ENCODE measurements at regions not wholly inside any gene's neighbourhood (a gene's known extent, or its start where the extent isn't known, plus 50 kb on each side); places are given as distances from the start of the nearest gene placed in this dataset.

DNA sequence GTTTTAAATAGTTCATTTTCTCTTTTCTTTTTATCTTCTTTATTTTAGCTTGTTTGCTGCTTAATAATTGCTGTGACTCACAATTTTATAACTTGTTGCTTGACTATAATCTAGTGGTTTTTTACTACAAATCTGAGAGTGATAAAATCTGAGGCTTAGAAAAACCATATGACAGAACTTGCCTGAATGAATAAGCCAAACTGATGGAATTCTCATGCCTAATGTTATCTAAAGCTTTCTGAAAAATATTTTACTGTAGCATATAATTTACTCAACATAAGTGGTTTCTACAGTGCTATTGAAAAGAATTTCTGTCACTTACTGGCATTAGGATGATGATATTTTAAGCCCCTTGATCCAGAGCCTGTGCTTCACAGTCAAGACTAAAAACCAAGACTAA, 175.1 kb downstream of the VGLL3 start:
- Histone ChIP-seq H3K4me1 (ENCODE audit: control insufficient read depth, insufficient read depth, low read length, poor library complexity, severe bottlenecking) (no peaks in the 10 kb centered on the region), H3K36me3 (ENCODE audit: control insufficient read depth, insufficient read depth, low read length) (no peaks in the 10 kb centered on the region), H3K4me3 (ENCODE audit: low read depth, low read length) (no peak overlapping the region), H3K27me3 (ENCODE audit: control insufficient read depth, insufficient read depth, low read length) (no peaks in the 10 kb centered on the region), H3K9me3 (ENCODE audit: control insufficient read depth in 2 of 2, low read length in 2 of 2) (no peaks in the 10 kb centered on the region), H3K27ac (ENCODE audit: insufficient read depth, low read length, poor library complexity, severe bottlenecking) (no peak overlapping the region)
- no peak for ATAC-seq (ENCODE audit: low read depth in 2 of 2)
- Mint-ChIP-seq H3K4me3 (no peak overlapping the region), H3K27me3 (no peaks in the 10 kb centered on the region), H3K27ac (no peak overlapping the region), H3K36me3 (no peaks in the 10 kb centered on the region), H3K9me3 (peaks cover 0 to 8% (median 7%) of the 10 kb centered on the region in 7 donors), H3K4me1 (no peaks in the 10 kb centered on the region)
- no peak for DNase-seq

DNA sequence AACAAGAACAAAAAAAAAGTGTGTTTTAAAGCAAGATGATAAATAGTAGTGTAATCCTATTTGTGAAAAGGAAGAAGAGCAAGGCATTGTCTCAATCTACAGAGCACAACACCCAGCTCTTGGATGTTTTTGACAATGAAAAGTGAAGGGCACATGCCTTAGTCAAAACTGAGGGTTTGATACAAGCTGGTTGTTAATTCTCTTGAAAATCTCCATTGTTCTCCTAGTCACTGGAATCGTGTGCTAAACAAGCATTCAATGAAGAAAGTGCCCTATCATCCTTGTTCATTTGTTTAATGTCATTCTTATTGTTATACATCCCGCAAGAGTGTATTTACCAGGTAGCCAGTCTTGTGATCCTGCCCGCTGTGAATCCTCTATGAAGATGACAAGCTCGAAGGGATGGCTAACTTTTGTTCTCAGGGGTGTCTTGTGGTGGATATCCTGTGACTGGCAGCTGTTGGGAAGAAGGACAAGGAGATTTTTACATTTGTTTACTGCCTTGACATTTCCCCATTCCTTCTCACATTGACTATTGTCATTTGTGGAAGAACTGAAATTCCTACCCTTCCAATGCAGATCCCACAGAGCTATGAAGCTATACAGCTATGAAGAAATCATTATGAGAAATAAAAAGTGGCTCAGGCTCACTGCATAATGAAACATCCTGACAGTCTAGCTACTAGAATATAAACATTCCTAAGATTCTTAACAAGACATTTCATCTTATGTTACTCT, 175.9 kb downstream of the VGLL3 start:
- H3K36me3 ChIP-seq (ENCODE audit: control insufficient read depth, insufficient read depth, low read length), result no peaks in the 10 kb centered on the region
- Mint-ChIP-seq H3K4me3 (no peak overlapping the region), H3K27me3 (no peaks in the 10 kb centered on the region), H3K36me3 (no peaks in the 10 kb centered on the region), H3K9me3 (peaks cover 0 to 8% (median 6%) of the 10 kb centered on the region in 7 donors), H3K4me1 (no peaks in the 10 kb centered on the region), H3K27ac (no peak overlapping the region)
- no peak overlapping the region for H3K27ac ChIP-seq (ENCODE audit: insufficient read depth, low read length, poor library complexity, severe bottlenecking)
- no peak overlapping the region for H3K4me3 ChIP-seq (ENCODE audit: low read depth, low read length)
- no peaks in the 10 kb centered on the region for H3K27me3 ChIP-seq (ENCODE audit: control insufficient read depth, insufficient read depth, low read length)
- H3K9me3 ChIP-seq (ENCODE audit: control insufficient read depth in 2 of 2, low read length in 2 of 2), result no peaks in the 10 kb centered on the region
- DNase-seq (no peak), ATAC-seq (ENCODE audit: low read depth in 2 of 2) (no peak)
- no peaks in the 10 kb centered on the region for H3K4me1 ChIP-seq (ENCODE audit: control insufficient read depth, insufficient read depth, low read length, poor library complexity, severe bottlenecking)

DNA sequence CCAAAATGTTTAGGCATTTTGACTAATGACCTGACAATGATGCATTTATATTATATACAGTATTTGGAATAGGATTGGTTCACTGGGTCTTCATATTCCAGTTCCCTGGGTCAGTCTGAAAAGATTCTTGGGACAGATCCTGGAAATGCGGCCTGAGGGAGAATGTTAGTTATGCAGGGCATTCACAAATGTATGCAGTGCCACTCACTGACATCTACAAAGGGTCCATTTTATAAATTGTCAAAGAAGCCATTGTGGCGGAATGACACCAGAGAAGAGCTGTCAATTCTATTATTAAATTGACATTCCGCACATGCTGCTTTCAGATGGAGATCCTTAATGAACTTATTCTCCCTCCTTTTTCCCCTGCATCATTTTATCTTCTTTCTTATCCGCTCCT, 176.6 kb downstream of the VGLL3 start:
- no peak overlapping the region for H3K4me3 Mint-ChIP-seq
- H3K36me3 Mint-ChIP-seq, result no peaks in the 10 kb centered on the region
- no peak overlapping the region for H3K27ac Mint-ChIP-seq
- no peaks in the 10 kb centered on the region for H3K4me1 Mint-ChIP-seq
- no peaks in the 10 kb centered on the region for H3K27me3 ChIP-seq (ENCODE audit: control insufficient read depth, insufficient read depth, low read length)
- no peak for DNase-seq
- H3K4me1 ChIP-seq (ENCODE audit: control insufficient read depth, insufficient read depth, low read length, poor library complexity, severe bottlenecking), result no peaks in the 10 kb centered on the region
- no peak overlapping the region for H3K27ac ChIP-seq (ENCODE audit: insufficient read depth, low read length, poor library complexity, severe bottlenecking)
- H3K9me3 ChIP-seq (ENCODE audit: control insufficient read depth in 2 of 2, low read length in 2 of 2), result no peaks in the 10 kb centered on the region
- H3K9me3 Mint-ChIP-seq, result peaks cover 0 to 9% (median 6%) of the 10 kb centered on the region in 7 donors
- H3K4me3 ChIP-seq (ENCODE audit: low read depth, low read length), result no peak overlapping the region
- ATAC-seq (ENCODE audit: low read depth in 2 of 2), result no peak
- H3K27me3 Mint-ChIP-seq, result no peaks in the 10 kb centered on the region
- no peaks in the 10 kb centered on the region for H3K36me3 ChIP-seq (ENCODE audit: control insufficient read depth, insufficient read depth, low read length)

DNA sequence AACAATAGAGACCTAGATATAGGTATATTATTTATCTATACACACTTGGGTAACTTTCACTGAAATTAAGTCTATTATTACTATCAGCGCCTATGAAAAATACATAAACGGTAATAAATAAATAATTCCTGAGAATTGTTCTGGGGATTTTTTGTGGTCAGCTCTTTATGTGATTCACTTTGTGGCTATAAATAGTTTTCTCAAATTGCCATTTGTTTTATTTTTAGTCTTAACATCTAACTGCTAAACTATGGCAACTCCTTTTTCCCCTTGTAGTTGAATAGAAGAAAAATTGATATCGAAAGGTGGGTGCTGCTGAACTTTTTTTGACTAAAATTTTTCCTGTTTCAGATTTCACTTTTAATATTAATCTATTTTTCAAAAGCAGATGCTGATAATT, 189.0 kb downstream of the VGLL3 start:
- Mint-ChIP-seq H3K27ac (no peak overlapping the region), H3K36me3 (no peaks in the 10 kb centered on the region), H3K4me3 (no peak overlapping the region), H3K9me3 (peaks cover 0 to 15% (median 4%) of the 10 kb centered on the region in 7 donors), H3K4me1 (no peaks in the 10 kb centered on the region), H3K27me3 (no peaks in the 10 kb centered on the region)
- H3K4me3 ChIP-seq (ENCODE audit: low read depth, low read length), result no peak overlapping the region
- no peaks in the 10 kb centered on the region for H3K9me3 ChIP-seq (ENCODE audit: control insufficient read depth in 2 of 2, low read length in 2 of 2)
- H3K36me3 ChIP-seq (ENCODE audit: control insufficient read depth, insufficient read depth, low read length), result no peaks in the 10 kb centered on the region
- H3K4me1 ChIP-seq (ENCODE audit: control insufficient read depth, insufficient read depth, low read length, poor library complexity, severe bottlenecking), result no peaks in the 10 kb centered on the region
- H3K27me3 ChIP-seq (ENCODE audit: control insufficient read depth, insufficient read depth, low read length), result no peaks in the 10 kb centered on the region
- H3K27ac ChIP-seq (ENCODE audit: insufficient read depth, low read length, poor library complexity, severe bottlenecking), result no peak overlapping the region
- DNase-seq (no peak), ATAC-seq (ENCODE audit: low read depth in 2 of 2) (no peak)

DNA sequence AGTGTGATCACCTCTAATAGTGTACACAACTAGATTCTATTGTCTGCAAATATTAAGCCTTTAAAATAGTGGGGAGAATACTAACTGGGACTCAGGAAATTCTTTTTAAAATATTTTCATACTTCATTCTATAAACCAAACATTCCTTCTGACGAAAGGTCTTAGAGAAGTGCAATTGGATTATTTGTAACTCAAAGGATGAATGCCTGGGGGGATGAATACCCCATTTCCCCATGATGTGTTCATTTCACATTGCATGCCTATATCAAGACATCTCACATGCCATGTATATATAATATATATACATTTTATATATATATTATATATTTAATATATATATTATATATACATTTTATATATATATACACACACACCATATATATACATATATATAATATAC, 189.9 kb downstream of the VGLL3 start:
- no peak overlapping the region for H3K27ac Mint-ChIP-seq
- Histone ChIP-seq H3K27ac (ENCODE audit: insufficient read depth, low read length, poor library complexity, severe bottlenecking) (no peak overlapping the region), H3K4me3 (ENCODE audit: low read depth, low read length) (no peak overlapping the region), H3K9me3 (ENCODE audit: control insufficient read depth in 2 of 2, low read length in 2 of 2) (no peaks in the 10 kb centered on the region), H3K27me3 (ENCODE audit: control insufficient read depth, insufficient read depth, low read length) (no peaks in the 10 kb centered on the region), H3K4me1 (ENCODE audit: control insufficient read depth, insufficient read depth, low read length, poor library complexity, severe bottlenecking) (no peaks in the 10 kb centered on the region), H3K36me3 (ENCODE audit: control insufficient read depth, insufficient read depth, low read length) (no peaks in the 10 kb centered on the region)
- no peaks in the 10 kb centered on the region for H3K4me1 Mint-ChIP-seq
- no peak for ATAC-seq (ENCODE audit: low read depth in 2 of 2)
- no peak overlapping the region for H3K4me3 Mint-ChIP-seq
- DNase-seq, result no peak
- H3K36me3 Mint-ChIP-seq, result no peaks in the 10 kb centered on the region
- H3K9me3 Mint-ChIP-seq, result peaks cover 0 to 6% (median 4%) of the 10 kb centered on the region in 7 donors
- H3K27me3 Mint-ChIP-seq, result no peaks in the 10 kb centered on the region

DNA sequence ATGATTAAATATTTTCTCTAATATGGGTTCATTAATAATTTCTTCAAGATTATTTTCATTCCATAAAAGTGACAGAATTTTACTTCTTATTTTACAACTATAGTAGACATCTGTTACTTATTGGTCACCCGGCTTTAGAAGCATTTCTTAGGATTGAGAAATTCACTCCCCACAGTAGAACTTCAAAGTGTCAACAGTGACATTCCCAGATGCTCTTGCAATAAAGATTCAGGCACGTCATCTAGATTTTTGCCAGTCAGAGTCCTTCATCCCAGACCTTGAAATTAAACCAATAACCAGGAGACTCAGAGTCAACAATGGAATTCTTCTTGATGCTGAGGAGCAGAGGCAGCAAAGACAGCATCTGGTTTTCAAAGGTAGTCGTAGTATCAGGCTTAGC, 190.8 kb downstream of the VGLL3 start:
- no peaks in the 10 kb centered on the region for H3K4me1 ChIP-seq (ENCODE audit: control insufficient read depth, insufficient read depth, low read length, poor library complexity, severe bottlenecking)
- Mint-ChIP-seq H3K4me1 (no peaks in the 10 kb centered on the region), H3K4me3 (no peak overlapping the region), H3K9me3 (peaks cover 0 to 6% (median 0%) of the 10 kb centered on the region in 7 donors), H3K36me3 (no peaks in the 10 kb centered on the region), H3K27me3 (no peaks in the 10 kb centered on the region), H3K27ac (no peak overlapping the region)
- no peak overlapping the region for H3K27ac ChIP-seq (ENCODE audit: insufficient read depth, low read length, poor library complexity, severe bottlenecking)
- no peaks in the 10 kb centered on the region for H3K27me3 ChIP-seq (ENCODE audit: control insufficient read depth, insufficient read depth, low read length)
- H3K36me3 ChIP-seq (ENCODE audit: control insufficient read depth, insufficient read depth, low read length), result no peaks in the 10 kb centered on the region
- no peak for DNase-seq
- no peak overlapping the region for H3K4me3 ChIP-seq (ENCODE audit: low read depth, low read length)
- H3K9me3 ChIP-seq (ENCODE audit: control insufficient read depth in 2 of 2, low read length in 2 of 2), result no peaks in the 10 kb centered on the region
- no peak for ATAC-seq (ENCODE audit: low read depth in 2 of 2)

DNA sequence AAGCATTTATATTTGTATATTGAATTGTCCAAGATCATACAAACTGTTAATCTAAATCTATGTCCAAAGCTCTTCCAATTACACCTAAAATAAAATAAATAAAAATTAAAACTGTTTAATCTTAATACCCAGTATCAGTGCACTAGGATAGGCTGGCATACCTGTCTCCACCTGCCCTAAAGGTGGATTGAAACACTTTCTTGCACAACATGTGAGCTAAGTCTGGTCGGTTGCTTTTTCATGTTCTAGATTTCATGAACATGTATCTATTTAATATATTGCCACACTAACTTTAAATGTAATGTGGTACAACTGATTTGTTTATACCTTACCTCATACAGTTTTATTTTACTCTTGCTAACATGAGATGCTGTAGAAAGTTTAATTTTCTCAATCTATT, 193.0 kb downstream of the VGLL3 start:
- no peak overlapping the region for H3K27ac ChIP-seq (ENCODE audit: insufficient read depth, low read length, poor library complexity, severe bottlenecking)
- H3K4me3 ChIP-seq (ENCODE audit: low read depth, low read length), result no peak overlapping the region
- no peaks in the 10 kb centered on the region for H3K36me3 ChIP-seq (ENCODE audit: control insufficient read depth, insufficient read depth, low read length)
- DNase-seq, result no peak
- H3K4me1 Mint-ChIP-seq, result no peaks in the 10 kb centered on the region
- no peaks in the 10 kb centered on the region for H3K27me3 ChIP-seq (ENCODE audit: control insufficient read depth, insufficient read depth, low read length)
- peaks cover 0 to 3% (median 0%) of the 10 kb centered on the region in 7 donors for H3K9me3 Mint-ChIP-seq
- ATAC-seq (ENCODE audit: low read depth in 2 of 2), result no peak
- no peaks in the 10 kb centered on the region for H3K4me1 ChIP-seq (ENCODE audit: control insufficient read depth, insufficient read depth, low read length, poor library complexity, severe bottlenecking)
- no peaks in the 10 kb centered on the region for H3K27me3 Mint-ChIP-seq
- H3K9me3 ChIP-seq (ENCODE audit: control insufficient read depth in 2 of 2, low read length in 2 of 2), result no peaks in the 10 kb centered on the region
- no peak overlapping the region for H3K4me3 Mint-ChIP-seq
- H3K36me3 Mint-ChIP-seq, result no peaks in the 10 kb centered on the region
- no peak overlapping the region for H3K27ac Mint-ChIP-seq

DNA sequence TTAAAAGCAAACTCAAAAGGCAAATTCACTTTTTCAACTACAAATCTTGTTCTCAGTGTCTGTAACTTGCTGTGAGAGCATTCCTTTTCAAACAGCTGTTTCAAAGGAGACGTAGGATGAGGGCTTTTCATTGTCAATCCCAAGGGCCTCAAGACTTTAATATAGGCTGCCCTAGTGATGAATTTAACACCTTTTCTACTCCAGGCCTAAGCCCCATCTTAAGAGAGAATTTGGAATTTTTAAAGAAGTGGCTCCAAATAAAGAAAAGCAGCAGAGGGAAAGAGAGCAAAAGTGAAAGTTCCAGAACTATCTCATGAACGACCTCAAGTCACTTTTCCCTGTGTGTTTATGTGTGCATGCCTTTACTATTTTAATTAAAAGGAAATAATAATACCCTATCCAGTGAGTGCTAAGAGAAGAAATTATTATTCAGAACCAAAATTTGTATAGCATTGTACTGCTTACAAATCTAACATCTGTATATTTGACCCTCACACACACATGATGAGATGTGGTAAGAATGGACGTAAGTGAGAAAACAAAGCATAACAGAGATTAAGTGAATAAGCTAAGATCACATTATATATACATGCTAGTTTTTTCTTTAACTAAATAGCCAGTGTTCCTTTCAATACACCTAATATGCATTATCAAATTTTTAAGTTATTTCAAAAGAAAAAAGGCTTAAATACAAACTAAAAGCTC, 196.4 kb downstream of the VGLL3 start:
- Mint-ChIP-seq H3K4me3 (no peak overlapping the region), H3K27ac (no peak overlapping the region), H3K4me1 (no peaks in the 10 kb centered on the region), H3K27me3 (no peaks in the 10 kb centered on the region), H3K36me3 (no peaks in the 10 kb centered on the region), H3K9me3 (peaks cover 0 to 4% (median 0%) of the 10 kb centered on the region in 7 donors)
- Histone ChIP-seq H3K4me1 (ENCODE audit: control insufficient read depth, insufficient read depth, low read length, poor library complexity, severe bottlenecking) (no peaks in the 10 kb centered on the region), H3K36me3 (ENCODE audit: control insufficient read depth, insufficient read depth, low read length) (no peaks in the 10 kb centered on the region), H3K4me3 (ENCODE audit: low read depth, low read length) (no peak overlapping the region), H3K9me3 (ENCODE audit: control insufficient read depth in 2 of 2, low read length in 2 of 2) (no peaks in the 10 kb centered on the region), H3K27me3 (ENCODE audit: control insufficient read depth, insufficient read depth, low read length) (no peaks in the 10 kb centered on the region), H3K27ac (ENCODE audit: insufficient read depth, low read length, poor library complexity, severe bottlenecking) (no peak overlapping the region)
- DNase-seq (no peak), ATAC-seq (ENCODE audit: low read depth in 2 of 2) (no peak)

Measured in CD4-positive, CD25-positive, alpha-beta regulatory T cell (primary cell).